ENCODE measurements at regions not wholly inside any gene's neighbourhood (a gene's known extent, or its start where the extent isn't known, plus 50 kb on each side); places are given as distances from the start of the nearest gene placed in this dataset.

DNA sequence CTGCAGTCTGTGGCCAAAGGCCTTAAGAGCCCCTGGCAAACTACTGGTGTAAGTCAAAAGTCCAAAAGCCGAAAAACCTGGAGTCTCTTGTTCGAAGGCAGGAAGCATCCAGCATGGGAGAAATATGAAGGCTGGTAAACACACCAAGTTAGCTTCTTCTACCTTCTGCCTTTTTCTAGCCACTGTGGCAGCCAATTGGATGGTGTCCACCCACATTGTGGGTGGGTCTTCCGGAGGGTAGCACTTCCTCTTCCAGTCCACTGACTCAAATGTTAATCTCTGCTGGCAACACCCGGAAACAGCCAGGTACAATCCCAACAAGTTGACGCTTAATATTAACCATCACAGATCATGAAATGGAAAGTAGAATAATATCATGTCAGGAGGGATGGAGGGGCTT lies 827.6 kb downstream of the SORCS1 start:
- 93 to 95% methylated on average over 5 of the region's 5 CpGs for WGBS, 2 donors
- no peaks in the 10 kb centered on the region for H3K27me3 ChIP-seq (ENCODE audit: control insufficient read depth in 3 of 3, insufficient read depth in 3 of 3, low read length in 2 of 3)
- no peaks in the 10 kb centered on the region for H3K9me3 ChIP-seq (ENCODE audit: control insufficient read depth in 4 of 4, insufficient read depth in 3 of 4, low read length in 3 of 4)
- DNase-seq: no peak
- no peaks in the 10 kb centered on the region for H3K4me1 ChIP-seq (ENCODE audit: control insufficient read depth in 5 of 5, insufficient read depth in 5 of 5, low read length in 5 of 5)
- TF ChIP-seq, protein P1, sequence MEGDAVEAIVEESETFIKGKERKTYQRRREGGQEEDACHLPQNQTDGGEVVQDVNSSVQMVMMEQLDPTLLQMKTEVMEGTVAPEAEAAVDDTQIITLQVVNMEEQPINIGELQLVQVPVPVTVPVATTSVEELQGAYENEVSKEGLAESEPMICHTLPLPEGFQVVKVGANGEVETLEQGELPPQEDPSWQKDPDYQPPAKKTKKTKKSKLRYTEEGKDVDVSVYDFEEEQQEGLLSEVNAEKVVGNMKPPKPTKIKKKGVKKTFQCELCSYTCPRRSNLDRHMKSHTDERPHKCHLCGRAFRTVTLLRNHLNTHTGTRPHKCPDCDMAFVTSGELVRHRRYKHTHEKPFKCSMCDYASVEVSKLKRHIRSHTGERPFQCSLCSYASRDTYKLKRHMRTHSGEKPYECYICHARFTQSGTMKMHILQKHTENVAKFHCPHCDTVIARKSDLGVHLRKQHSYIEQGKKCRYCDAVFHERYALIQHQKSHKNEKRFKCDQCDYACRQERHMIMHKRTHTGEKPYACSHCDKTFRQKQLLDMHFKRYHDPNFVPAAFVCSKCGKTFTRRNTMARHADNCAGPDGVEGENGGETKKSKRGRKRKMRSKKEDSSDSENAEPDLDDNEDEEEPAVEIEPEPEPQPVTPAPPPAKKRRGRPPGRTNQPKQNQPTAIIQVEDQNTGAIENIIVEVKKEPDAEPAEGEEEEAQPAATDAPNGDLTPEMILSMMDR (IDR thresholded peaks at IDR 0.05; ENCODE audit: control extremely low read depth, extremely low read depth): no peak
- no peak overlapping the region for H3K9ac ChIP-seq (ENCODE audit: insufficient read depth in 1 of 2, low read length in 2 of 2)
- H3K27ac ChIP-seq (ENCODE audit: low read depth in 1 of 2, low read length in 1 of 2): no peak overlapping the region
- no peak for ATAC-seq (ENCODE audit: insufficient read depth, low FRiP score)
- no peak overlapping the region for H3K4me3 ChIP-seq
- H3K36me3 ChIP-seq (ENCODE audit: control insufficient read depth in 4 of 4, insufficient read depth in 4 of 4, low read length in 4 of 4): no peaks in the 10 kb centered on the region

- WGBS, 2 donors: 79 to 85% methylated on average over 3 of the region's 3 CpGs
- no peaks in the 10 kb centered on the region for H3K27me3 ChIP-seq (ENCODE audit: control insufficient read depth in 3 of 3, insufficient read depth in 3 of 3, low read length in 2 of 3)
These were observed 836.8 kb downstream of the SORCS1 start for GRCh38 chr10:106327747-106328146.

GRCh38 chr10:106320876-106321275 lies 843.6 kb downstream of the SORCS1 start:
- no peak for ATAC-seq (ENCODE audit: insufficient read depth, low FRiP score)
- WGBS, 2 donors: 84 to 86% methylated on average over 3 of the region's 3 CpGs

More at GRCh38 chr10:106327747-106328146, 836.8 kb downstream of the SORCS1 start:
- H3K4me1 ChIP-seq (ENCODE audit: control insufficient read depth in 5 of 5, insufficient read depth in 5 of 5, low read length in 5 of 5): no peaks in the 10 kb centered on the region
- H3K4me3 ChIP-seq: no peak overlapping the region
- H3K9ac ChIP-seq (ENCODE audit: insufficient read depth in 1 of 2, low read length in 2 of 2): no peak overlapping the region
- no peaks in the 10 kb centered on the region for H3K36me3 ChIP-seq (ENCODE audit: control insufficient read depth in 4 of 4, insufficient read depth in 4 of 4, low read length in 4 of 4)
- no peak for ATAC-seq (ENCODE audit: insufficient read depth, low FRiP score)
- no peak overlapping the region for H3K27ac ChIP-seq (ENCODE audit: low read depth in 1 of 2, low read length in 1 of 2)
- DNase-seq: no peak
- H3K9me3 ChIP-seq (ENCODE audit: control insufficient read depth in 4 of 4, insufficient read depth in 3 of 4, low read length in 3 of 4): peaks cover 0 to 13% (median 8%) of the 10 kb centered on the region in 4 donors
- TF ChIP-seq, protein P1 (IDR thresholded peaks at IDR 0.05; ENCODE audit: control extremely low read depth, extremely low read depth): no peak

More at GRCh38 chr10:106320876-106321275, 843.6 kb downstream of the SORCS1 start:
- no peaks in the 10 kb centered on the region for H3K27me3 ChIP-seq (ENCODE audit: control insufficient read depth in 3 of 3, insufficient read depth in 3 of 3, low read length in 2 of 3)
- H3K27ac ChIP-seq (ENCODE audit: low read depth in 1 of 2, low read length in 1 of 2): no peak overlapping the region
- no peaks in the 10 kb centered on the region for H3K36me3 ChIP-seq (ENCODE audit: control insufficient read depth in 4 of 4, insufficient read depth in 4 of 4, low read length in 4 of 4)
- no peak overlapping the region for H3K4me3 ChIP-seq
- TF ChIP-seq, protein P1 (IDR thresholded peaks at IDR 0.05; ENCODE audit: control extremely low read depth, extremely low read depth): no peak
- H3K9ac ChIP-seq (ENCODE audit: insufficient read depth in 1 of 2, low read length in 2 of 2): no peak overlapping the region
- H3K4me1 ChIP-seq (ENCODE audit: control insufficient read depth in 5 of 5, insufficient read depth in 5 of 5, low read length in 5 of 5): no peaks in the 10 kb centered on the region
- no peak for DNase-seq
- H3K9me3 ChIP-seq (ENCODE audit: control insufficient read depth in 4 of 4, insufficient read depth in 3 of 4, low read length in 3 of 4): peaks cover 0 to 4% (median 0%) of the 10 kb centered on the region in 4 donors

Measured in lung (tissue), 11 donors.